ENCODE measurements at regions not wholly inside any gene's neighbourhood (a gene's known extent, or its start where the extent isn't known, plus 50 kb on each side); places are given as distances from the start of the nearest gene placed in this dataset.

DNA sequence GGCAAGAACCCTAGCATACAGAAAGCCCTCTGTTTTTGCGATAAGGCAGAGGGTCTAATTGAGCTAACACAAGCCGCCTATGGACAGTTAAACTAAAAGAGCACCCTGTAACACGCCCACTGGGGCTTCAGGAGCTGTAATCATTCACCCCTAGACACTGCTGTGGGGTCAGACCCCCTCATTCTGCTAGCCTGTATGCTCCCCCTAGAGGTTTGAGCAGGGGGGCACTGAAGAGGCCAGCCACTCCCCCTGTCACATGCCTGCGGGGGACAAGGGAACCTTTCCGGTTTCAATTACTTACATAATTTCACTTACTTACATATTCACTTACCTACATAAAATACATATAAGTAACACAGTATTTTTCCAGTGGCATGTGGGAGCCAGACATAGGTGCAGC lies 469.5 kb upstream of the FAM241A start:
- WGBS, 2 experiments (ENCODE audit: insufficient coverage in 1 of 2, insufficient read length in 1 of 2): 94% methylated on average over 5 of the region's 5 CpGs; no CpG with 5 or more reads in 1 of the 2 experiments
- no peaks in the 10 kb centered on the region for H3K9me3 ChIP-seq (ENCODE audit: control insufficient read depth, low read length)

DNA sequence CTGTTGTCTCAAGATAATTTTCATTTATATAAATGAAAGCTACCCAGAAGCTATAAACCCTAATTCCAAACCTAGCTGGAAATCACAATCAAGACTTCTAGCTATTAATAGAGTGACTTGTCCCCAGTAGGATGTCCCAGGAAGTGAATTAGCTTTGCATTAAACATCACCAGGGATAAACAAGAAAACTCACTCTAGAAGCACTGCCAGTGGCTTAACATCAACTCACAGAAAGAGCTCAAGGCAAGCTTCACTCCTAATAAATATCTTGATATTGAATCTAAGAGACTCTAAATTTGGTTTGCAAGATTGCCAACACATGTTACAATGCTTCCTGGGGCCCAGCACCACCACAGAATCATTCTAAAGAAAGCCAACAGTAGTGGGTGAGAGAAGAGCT lies 468.7 kb upstream of the FAM241A start:
- no peaks in the 10 kb centered on the region for H3K36me3 ChIP-seq (ENCODE audit: control insufficient read depth, insufficient read depth, low read length)
- TF ChIP-seq, protein P1, sequence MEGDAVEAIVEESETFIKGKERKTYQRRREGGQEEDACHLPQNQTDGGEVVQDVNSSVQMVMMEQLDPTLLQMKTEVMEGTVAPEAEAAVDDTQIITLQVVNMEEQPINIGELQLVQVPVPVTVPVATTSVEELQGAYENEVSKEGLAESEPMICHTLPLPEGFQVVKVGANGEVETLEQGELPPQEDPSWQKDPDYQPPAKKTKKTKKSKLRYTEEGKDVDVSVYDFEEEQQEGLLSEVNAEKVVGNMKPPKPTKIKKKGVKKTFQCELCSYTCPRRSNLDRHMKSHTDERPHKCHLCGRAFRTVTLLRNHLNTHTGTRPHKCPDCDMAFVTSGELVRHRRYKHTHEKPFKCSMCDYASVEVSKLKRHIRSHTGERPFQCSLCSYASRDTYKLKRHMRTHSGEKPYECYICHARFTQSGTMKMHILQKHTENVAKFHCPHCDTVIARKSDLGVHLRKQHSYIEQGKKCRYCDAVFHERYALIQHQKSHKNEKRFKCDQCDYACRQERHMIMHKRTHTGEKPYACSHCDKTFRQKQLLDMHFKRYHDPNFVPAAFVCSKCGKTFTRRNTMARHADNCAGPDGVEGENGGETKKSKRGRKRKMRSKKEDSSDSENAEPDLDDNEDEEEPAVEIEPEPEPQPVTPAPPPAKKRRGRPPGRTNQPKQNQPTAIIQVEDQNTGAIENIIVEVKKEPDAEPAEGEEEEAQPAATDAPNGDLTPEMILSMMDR (conservative IDR thresholded peaks at IDR 0.05): no peak
- no peaks in the 10 kb centered on the region for H3K9me3 ChIP-seq (ENCODE audit: control insufficient read depth, low read length)
- H3K27me3 Mint-ChIP-seq (ENCODE audit: insufficient read depth): no peaks in the 10 kb centered on the region
- no peak overlapping the region for H3K9ac ChIP-seq (ENCODE audit: extremely low read depth, low read length, poor library complexity, severe bottlenecking)
- no peak overlapping the region for H3K4me3 ChIP-seq (ENCODE audit: low read length)
- H3K27ac ChIP-seq (ENCODE audit: low read depth, low read length): no peak overlapping the region
- DNase-seq: no peak
- no peak overlapping the region for H3K4me3 Mint-ChIP-seq
- peaks cover 3% of the 10 kb centered on the region for H3K36me3 Mint-ChIP-seq (ENCODE audit: low read depth)
- no peak overlapping the region for H3K27ac Mint-ChIP-seq
- peaks cover 17% of the 10 kb centered on the region for H3K4me1 Mint-ChIP-seq
- no peaks in the 10 kb centered on the region for H3K27me3 ChIP-seq (ENCODE audit: control insufficient read depth, insufficient read depth, low read length, poor library complexity, severe bottlenecking)
- H3K4me1 ChIP-seq (ENCODE audit: control insufficient read depth, insufficient read depth, low read length): peaks cover 10% of the 10 kb centered on the region
- peaks cover 3% of the 10 kb centered on the region for H3K9me3 Mint-ChIP-seq

More for the DNA sequence above, 469.5 kb upstream of the FAM241A start:
- H3K27ac Mint-ChIP-seq: no peak overlapping the region
- H3K27ac ChIP-seq (ENCODE audit: low read depth, low read length): no peak overlapping the region
- no peak for DNase-seq
- H3K9ac ChIP-seq (ENCODE audit: extremely low read depth, low read length, poor library complexity, severe bottlenecking): no peak overlapping the region
- H3K4me3 Mint-ChIP-seq: no peak overlapping the region
- H3K27me3 ChIP-seq (ENCODE audit: control insufficient read depth, insufficient read depth, low read length, poor library complexity, severe bottlenecking): no peaks in the 10 kb centered on the region
- H3K4me1 ChIP-seq (ENCODE audit: control insufficient read depth, insufficient read depth, low read length): peaks cover 6% of the 10 kb centered on the region
- peaks cover 17% of the 10 kb centered on the region for H3K4me1 Mint-ChIP-seq
- TF ChIP-seq, protein P1 (conservative IDR thresholded peaks at IDR 0.05): peak; percentile 18
- H3K4me3 ChIP-seq (ENCODE audit: low read length): no peak overlapping the region
- H3K9me3 Mint-ChIP-seq: peaks cover 3% of the 10 kb centered on the region
- H3K27me3 Mint-ChIP-seq (ENCODE audit: insufficient read depth): no peaks in the 10 kb centered on the region
- H3K36me3 ChIP-seq (ENCODE audit: control insufficient read depth, insufficient read depth, low read length): no peaks in the 10 kb centered on the region
- H3K36me3 Mint-ChIP-seq (ENCODE audit: low read depth): peaks cover 3% of the 10 kb centered on the region

DNA sequence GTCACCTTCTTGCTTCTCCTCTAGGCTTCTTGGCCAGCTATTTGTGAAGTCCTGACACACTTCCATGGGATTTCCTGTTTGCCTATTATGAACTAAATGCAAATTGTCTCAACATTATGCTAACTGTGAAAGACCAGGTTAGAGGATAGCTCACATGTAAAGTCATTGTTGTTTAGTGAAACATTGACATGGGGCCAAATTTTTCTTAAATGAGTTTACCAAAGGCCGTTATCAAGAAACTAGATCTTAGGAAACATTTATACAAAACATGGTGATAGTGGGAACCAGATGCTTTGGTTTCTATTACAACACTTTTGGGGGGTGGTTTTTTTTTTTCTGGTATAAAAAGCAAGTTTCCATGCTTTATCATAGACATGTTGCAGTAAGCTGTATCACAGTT lies 466.8 kb upstream of the FAM241A start:
- no peak overlapping the region for H3K9ac ChIP-seq (ENCODE audit: extremely low read depth, low read length, poor library complexity, severe bottlenecking)
- H3K27me3 Mint-ChIP-seq (ENCODE audit: insufficient read depth): no peaks in the 10 kb centered on the region

More for the DNA sequence above, 466.8 kb upstream of the FAM241A start:
- Histone ChIP-seq H3K9me3 (ENCODE audit: control insufficient read depth, low read length) (no peaks in the 10 kb centered on the region), H3K4me3 (ENCODE audit: low read length) (no peak overlapping the region), H3K27ac (ENCODE audit: low read depth, low read length) (no peak overlapping the region), H3K4me1 (ENCODE audit: control insufficient read depth, insufficient read depth, low read length) (peaks cover 10% of the 10 kb centered on the region), H3K36me3 (ENCODE audit: control insufficient read depth, insufficient read depth, low read length) (no peaks in the 10 kb centered on the region), H3K27me3 (ENCODE audit: control insufficient read depth, insufficient read depth, low read length, poor library complexity, severe bottlenecking) (no peaks in the 10 kb centered on the region)
- Mint-ChIP-seq H3K27ac (peak overlapping the region; percentile 12), H3K9me3 (peaks cover 3% of the 10 kb centered on the region), H3K4me3 (no peak overlapping the region), H3K36me3 (ENCODE audit: low read depth) (peaks cover 3% of the 10 kb centered on the region), H3K4me1 (peaks cover 17% of the 10 kb centered on the region)
- TF ChIP-seq, protein P1 (conservative IDR thresholded peaks at IDR 0.05): no peak
- DNase-seq: no peak
- WGBS, 2 experiments (ENCODE audit: insufficient coverage in 1 of 2, insufficient read length in 1 of 2): 100% methylated on average over 1 of the region's 1 CpG; no CpG with 5 or more reads in 1 of the 2 experiments
